Panc1 (cell line): ENCODE measurements at regions not wholly inside any gene's neighbourhood (a gene's known extent, or its start where the extent isn't known, plus 50 kb on each side); places are given as distances from the start of the nearest gene placed in this dataset.

ENCODE experiments used
- ATAC-seq: fragments of 200-7000 bp; cut with Tn5 transposase; 2 replicates; pipeline ENCODE4 v1.9.1; 2020; ENCODE audit warnings: mild to moderate bottlenecking, moderate library complexity
- BruUV-seq: library from RNA; stranded (reverse); fragments of 400-500 nt; replicated peaks from 2 replicates; lab custom pipeline; 2021; lab: Mats Ljungman, UMichigan
- CTCF ChIA-PET: fragments of 300-600 bp; sonication (Branson Sonifier 250); formaldehyde crosslinking; loops from one replicate; lab custom pipeline; 2022; ENCODE audit warnings: antibody characterized with exemption; lab: Charles Lee
- POLR2A ChIA-PET: fragments of 300-600 bp; sonication (Branson Sonifier 250); formaldehyde crosslinking; loops from one replicate; lab custom pipeline; 2022; ENCODE audit warnings: antibody characterized with exemption; lab: Charles Lee
- DNase-seq: peaks from one replicate; pipeline ENCODE4 v3.0.0-alpha.2; 2010; ENCODE audit warnings: low read depth, low spot score
- H3K27ac ChIP-seq: 2 replicates; pipeline ENCODE4 v1.5.1; 2011; ENCODE audit warnings: mild to moderate bottlenecking, low read length, inconsistent platforms
- H3K27me3 ChIP-seq: fragments of 200-500 bp; sonication (Bioruptor generic); 2 replicates; pipeline ENCODE4 v1.6.0; 2014; ENCODE audit warnings: low read length, inconsistent platforms; ENCODE audit not compliant: control insufficient read depth, insufficient read depth
- H3K36me3 ChIP-seq: fragments of 200-500 bp; sonication (Bioruptor generic); 2 replicates; pipeline ENCODE4 v1.5.1; 2014; ENCODE audit warnings: inconsistent platforms, mild to moderate bottlenecking, low read length, moderate library complexity; ENCODE audit not compliant: control insufficient read depth, insufficient read depth
- H3K4me1 ChIP-seq: 2 replicates; pipeline ENCODE4 v1.5.1; 2011; ENCODE audit warnings: inconsistent platforms, mild to moderate bottlenecking, low read length, moderate library complexity; ENCODE audit not compliant: control insufficient read depth, insufficient read depth
- H3K4me3 ChIP-seq, 2 experiments: 2 replicates each; pipeline ENCODE4 v1.5.1; 2011 to 2012; ENCODE audit warnings: low read depth in 2 of 2, low read length in 2 of 2, mild to moderate bottlenecking in 2 of 2, inconsistent platforms in 1 of 2, moderate library complexity in 1 of 2
- H3K9me3 ChIP-seq: fragments of 200-500 bp; sonication (Bioruptor generic); 2 replicates; pipeline ENCODE4 v1.5.1; 2014; ENCODE audit warnings: low read depth, mild to moderate bottlenecking, inconsistent platforms, low read length, moderate library complexity; ENCODE audit not compliant: control insufficient read depth, insufficient read depth
- CTCF ChIP-seq: fragments of 450-650 bp; IDR thresholded peaks from 2 replicates; pipeline ENCODE4 v1.5.1; 2017; ENCODE audit warnings: mild to moderate bottlenecking
- POLR2AphosphoS5 ChIP-seq: IDR thresholded peaks from 2 replicates; pipeline ENCODE4 v1.6.1; 2012; ENCODE audit warnings: mild to moderate bottlenecking, low read depth, low read length, moderate library complexity
- REST ChIP-seq, 2 experiments: IDR thresholded peaks; 2 replicates each; pipeline ENCODE4 v1.6.1; 2011 to 2012; ENCODE audit warnings: low read depth in 2 of 2, control low read depth in 1 of 2, low read length in 1 of 2, mild to moderate bottlenecking in 1 of 2, moderate library complexity in 1 of 2; ENCODE audit not compliant: insufficient read depth in 1 of 2
- SIN3A ChIP-seq: IDR thresholded peaks from 2 replicates; pipeline ENCODE4 v1.6.1; 2012; ENCODE audit warnings: low read depth, mild to moderate bottlenecking, low read length, moderate library complexity, borderline replicate concordance; ENCODE audit not compliant: insufficient read depth
- TCF7L2 ChIP-seq: IDR thresholded peaks from 2 replicates; pipeline ENCODE4 v1.6.1; 2011; ENCODE audit warnings: mild to moderate bottlenecking, low read depth, low read length, inconsistent platforms
- in situ Hi-C: cut with HindIII; loops from 2 replicates; pipeline ENCODE4 v1.10.0; 2016; ENCODE audit warnings: low sequenced_read_pairs, low pct_unique_long_range_greater_than_20kb
- intact Hi-C: fragments of 100-400 bp; cut with micrococcal nuclease; formaldehyde crosslinking; loops from one replicate; pipeline ENCODE4 v1.10.0; 2022; ENCODE audit not compliant: unreplicated experiment

- no TSS peak for BruUV-seq
- intact Hi-C loops, result no loop called here
These were observed 251.6 kb upstream of the MKLN1 start for GRCh38 chr7:131076032-131076431.

GRCh38 chr7:131076711-131077181 is 250.9 kb upstream of the MKLN1 start:
- Histone ChIP-seq H3K4me3 (no peak overlapping the region), H3K27ac (no peak overlapping the region), H3K36me3 (no peaks in the 10 kb centered on the region), H3K4me1 (peaks cover 10% of the 10 kb centered on the region), H3K27me3 (no peaks in the 10 kb centered on the region), H3K9me3 (no peaks in the 10 kb centered on the region)
- no TSS peak for BruUV-seq
- TF ChIP-seq CTCF (no peak), TCF7L2 (no peak), REST (IDR thresholded peaks at IDR 0.05; ENCODE audit: insufficient read depth in 1 of 2, low read depth in 2 of 2, low read length in 1 of 2) (no peak), POLR2AphosphoS5 (no peak), SIN3A (no peak)
- ChIA-PET POLR2A (no interaction called here), CTCF (no interaction called here)
- intact Hi-C loops, result no loop called here
- no peak for ATAC-seq
- in situ Hi-C loops, result no loop called here
- DNase-seq, result no peak

More at GRCh38 chr7:131076032-131076431, 251.6 kb upstream of the MKLN1 start:
- no peak overlapping the region for H3K4me3 ChIP-seq
- peaks cover 10% of the 10 kb centered on the region for H3K4me1 ChIP-seq
- no peaks in the 10 kb centered on the region for H3K36me3 ChIP-seq
- no peaks in the 10 kb centered on the region for H3K9me3 ChIP-seq
- POLR2A ChIA-PET, result no interaction called here
- CTCF ChIA-PET, result no interaction called here
- TF ChIP-seq CTCF, result no peak
- no peak for TF ChIP-seq SIN3A
- no peak for TF ChIP-seq POLR2AphosphoS5
- no peak for TF ChIP-seq TCF7L2
- DNase-seq (no peak), ATAC-seq (no peak)
- no peak overlapping the region for H3K27ac ChIP-seq
- H3K27me3 ChIP-seq, result no peaks in the 10 kb centered on the region
- in situ Hi-C loops, result no loop called here
